Fibroblast of skin of right quadriceps (primary cell): ENCODE measurements at regions not wholly inside any gene's neighbourhood (a gene's known extent, or its start where the extent isn't known, plus 50 kb on each side); places are given as distances from the start of the nearest gene placed in this dataset.

ENCODE experiments used
- DNase-seq: peaks from one replicate; pipeline ENCODE4 v3.0.0-alpha.2; 2013

GRCh38 chr2:177314722-177315264 is 50.3 kb upstream of the NFE2L2 start:
- no peak for DNase-seq

- DNase-seq = no peak
Observed at GRCh38 chr2:177315364-177315763, 50.8 kb upstream of the NFE2L2 start.

GRCh38 chr2:177316756-177317155 is 52.2 kb upstream of the NFE2L2 start:
- no peak for DNase-seq

GRCh38 chr2:177317443-177317842 is 52.9 kb upstream of the NFE2L2 start:
- no peak for DNase-seq

GRCh38 chr2:177317857-177318256 is 53.3 kb upstream of the NFE2L2 start:
- DNase-seq = no peak

- DNase-seq = no peak
Observed at GRCh38 chr2:177318613-177319012, 54.1 kb upstream of the NFE2L2 start.

GRCh38 chr2:177320596-177320995 is 56.1 kb upstream of the NFE2L2 start:
- DNase-seq = no peak

GRCh38 chr2:177322801-177323261 is 58.3 kb upstream of the NFE2L2 start:
- no peak for DNase-seq

- no peak for DNase-seq
Observed at GRCh38 chr2:177324797-177325196, 60.3 kb upstream of the NFE2L2 start.

- peak; percentile 66 for DNase-seq
Observed at GRCh38 chr2:177325554-177325953, 61.0 kb upstream of the NFE2L2 start.

- DNase-seq = no peak
Observed at GRCh38 chr2:177326005-177326404, 61.5 kb upstream of the NFE2L2 start.

- DNase-seq = no peak
Observed at GRCh38 chr2:177326591-177326990, 62.1 kb upstream of the NFE2L2 start.

- DNase-seq = no peak
Observed at GRCh38 chr2:177327009-177327408, 62.5 kb upstream of the NFE2L2 start.

- peak; percentile 13 for DNase-seq
Observed at GRCh38 chr2:177328056-177328455, 63.5 kb upstream of the NFE2L2 start.

- DNase-seq = no peak
Observed at GRCh38 chr2:177329064-177329463, 63.5 kb upstream of the AGPS start.

- no peak for DNase-seq
Observed at GRCh38 chr2:177331466-177331997, 61.0 kb upstream of the AGPS start.

GRCh38 chr2:177332026-177332991 is 60.3 kb upstream of the AGPS start:
- peak; percentile 84 for DNase-seq

- DNase-seq = no peak
Observed at GRCh38 chr2:177332992-177333388, 59.6 kb upstream of the AGPS start.

GRCh38 chr2:177334940-177335543 is 57.5 kb upstream of the AGPS start:
- peak; percentile 50 for DNase-seq

- peak; percentile 38 for DNase-seq
Observed at GRCh38 chr2:177335917-177336450, 56.6 kb upstream of the AGPS start.

- peak; percentile 70 for DNase-seq
Observed at GRCh38 chr2:177338177-177338721, 54.3 kb upstream of the AGPS start.

GRCh38 chr2:177340158-177340557 is 52.4 kb upstream of the AGPS start:
- DNase-seq = no peak

- DNase-seq = no peak
Observed at GRCh38 chr2:177342736-177343135, 49.8 kb upstream of the AGPS start.
